ENCODE measurements at regions not wholly inside any gene's neighbourhood (a gene's known extent, or its start where the extent isn't known, plus 50 kb on each side); places are given as distances from the start of the nearest gene placed in this dataset.

DNA sequence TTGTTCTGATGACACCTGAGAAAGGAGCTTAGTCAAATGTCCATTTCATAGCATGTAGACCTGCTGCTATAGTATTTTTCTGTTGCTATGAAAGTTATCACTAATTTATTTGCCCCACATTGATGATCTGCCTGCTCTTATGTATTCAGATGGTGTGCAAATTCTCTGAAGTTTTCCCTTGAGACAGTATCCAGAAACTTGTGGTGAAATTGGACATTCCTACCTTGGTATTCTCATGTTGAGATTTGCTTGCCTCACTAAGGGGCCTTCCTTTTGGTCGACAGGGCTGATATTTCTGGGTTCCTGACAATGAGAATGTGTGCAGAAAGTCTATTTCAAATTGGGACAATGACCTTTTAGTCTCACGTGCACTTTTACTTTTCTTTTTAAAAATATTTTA, 253.2 kb upstream of the FZD8 start:
- intact Hi-C loops (cut with DNase I) = no loop called here
- no peaks in the 10 kb centered on the region for H3K36me3 ChIP-seq
- DNase-seq = no peak
- H3K9me3 ChIP-seq = no peaks in the 10 kb centered on the region
- TF ChIP-seq, protein P1, sequence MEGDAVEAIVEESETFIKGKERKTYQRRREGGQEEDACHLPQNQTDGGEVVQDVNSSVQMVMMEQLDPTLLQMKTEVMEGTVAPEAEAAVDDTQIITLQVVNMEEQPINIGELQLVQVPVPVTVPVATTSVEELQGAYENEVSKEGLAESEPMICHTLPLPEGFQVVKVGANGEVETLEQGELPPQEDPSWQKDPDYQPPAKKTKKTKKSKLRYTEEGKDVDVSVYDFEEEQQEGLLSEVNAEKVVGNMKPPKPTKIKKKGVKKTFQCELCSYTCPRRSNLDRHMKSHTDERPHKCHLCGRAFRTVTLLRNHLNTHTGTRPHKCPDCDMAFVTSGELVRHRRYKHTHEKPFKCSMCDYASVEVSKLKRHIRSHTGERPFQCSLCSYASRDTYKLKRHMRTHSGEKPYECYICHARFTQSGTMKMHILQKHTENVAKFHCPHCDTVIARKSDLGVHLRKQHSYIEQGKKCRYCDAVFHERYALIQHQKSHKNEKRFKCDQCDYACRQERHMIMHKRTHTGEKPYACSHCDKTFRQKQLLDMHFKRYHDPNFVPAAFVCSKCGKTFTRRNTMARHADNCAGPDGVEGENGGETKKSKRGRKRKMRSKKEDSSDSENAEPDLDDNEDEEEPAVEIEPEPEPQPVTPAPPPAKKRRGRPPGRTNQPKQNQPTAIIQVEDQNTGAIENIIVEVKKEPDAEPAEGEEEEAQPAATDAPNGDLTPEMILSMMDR (IDR thresholded peaks at IDR 0.05) = no peak
- no peaks in the 10 kb centered on the region for H3K4me1 ChIP-seq
- no peak overlapping the region for H3K27ac ChIP-seq
- no peaks in the 10 kb centered on the region for H3K27me3 ChIP-seq
- H3K9ac ChIP-seq (ENCODE audit: low read depth in 2 of 2, low read length in 2 of 2) = no peak overlapping the region
- no peak overlapping the region for H3K4me3 ChIP-seq

DNA sequence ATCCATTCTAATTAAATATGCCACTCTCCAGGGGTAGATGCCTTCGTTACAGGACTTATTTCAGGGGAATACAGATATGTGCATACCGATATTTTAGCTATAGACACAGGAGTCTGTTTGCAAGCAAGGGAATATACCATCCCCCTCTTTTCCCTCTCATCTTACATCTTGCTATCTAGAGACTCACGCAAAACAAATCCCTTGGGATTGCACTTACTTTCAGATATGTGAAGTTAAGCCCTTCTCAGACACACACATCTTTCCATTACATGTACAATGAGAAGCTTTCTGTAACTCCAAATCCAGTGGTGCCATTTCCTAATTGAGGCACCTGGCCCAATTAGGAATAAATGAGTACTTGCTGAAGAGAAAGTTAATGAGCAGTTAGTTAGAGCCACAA, 250.4 kb upstream of the FZD8 start:
- Histone ChIP-seq H3K27ac (no peak overlapping the region), H3K4me1 (peaks cover 7% of the 10 kb centered on the region), H3K9me3 (no peaks in the 10 kb centered on the region), H3K27me3 (no peaks in the 10 kb centered on the region), H3K9ac (ENCODE audit: low read depth in 2 of 2, low read length in 2 of 2) (no peak overlapping the region), H3K36me3 (no peaks in the 10 kb centered on the region), H3K4me3 (no peak overlapping the region)
- intact Hi-C loops (cut with DNase I) = no loop called here
- TF ChIP-seq, protein P1 (IDR thresholded peaks at IDR 0.05) = no peak
- no peak for DNase-seq

DNA sequence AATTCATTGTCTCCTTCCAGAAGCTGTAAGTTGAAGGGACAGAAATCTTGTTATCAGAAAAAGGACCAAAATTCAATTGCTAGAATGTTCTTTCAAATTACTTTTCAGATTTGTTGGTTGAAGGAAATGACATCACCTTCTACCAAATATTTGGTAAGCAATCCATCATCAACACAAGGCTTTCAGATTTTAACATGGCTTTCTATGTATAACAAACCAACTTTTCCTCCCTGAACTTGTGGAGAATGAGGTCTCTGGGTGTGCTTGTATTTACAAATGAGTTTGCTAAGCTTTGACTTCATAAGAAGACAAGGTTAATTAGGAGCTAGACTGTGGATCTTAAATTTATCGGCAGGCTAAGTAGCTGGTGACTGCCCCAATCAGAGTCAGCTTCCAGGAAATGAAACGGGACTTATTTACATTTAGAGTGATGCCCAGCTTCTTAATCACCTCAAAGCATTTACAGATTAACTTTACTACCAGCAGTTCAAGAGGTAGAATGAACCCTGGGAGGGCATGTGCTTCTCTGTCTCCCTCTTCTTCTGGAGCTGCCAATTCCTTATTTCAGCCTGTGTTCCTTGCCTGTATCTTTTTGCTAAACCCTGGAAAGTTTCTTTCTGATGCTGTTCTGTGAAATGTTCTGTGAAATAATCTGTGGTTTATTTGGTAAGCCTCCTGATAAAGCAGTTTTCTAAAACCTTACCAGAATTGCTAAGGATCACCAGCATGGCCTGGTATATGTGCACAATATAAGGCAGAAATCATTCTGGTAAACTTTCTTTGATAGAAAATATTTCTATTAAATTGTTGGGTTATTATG, 248.8 kb upstream of the FZD8 start:
- Histone ChIP-seq H3K4me1 (peaks cover 7% of the 10 kb centered on the region), H3K36me3 (no peaks in the 10 kb centered on the region), H3K27me3 (no peaks in the 10 kb centered on the region), H3K4me3 (no peak overlapping the region), H3K27ac (peak overlapping the region; percentile 65), H3K9me3 (no peaks in the 10 kb centered on the region), H3K9ac (ENCODE audit: low read depth in 2 of 2, low read length in 2 of 2) (peak overlapping the region in 1 of 2 donors; percentile 13)
- intact Hi-C loops (cut with DNase I) = no loop called here
- TF ChIP-seq, protein P1 (IDR thresholded peaks at IDR 0.05) = no peak
- no peak for DNase-seq

- no peaks in the 10 kb centered on the region for H3K36me3 ChIP-seq
- no peak overlapping the region for H3K4me3 ChIP-seq
- H3K9me3 ChIP-seq = no peaks in the 10 kb centered on the region
- intact Hi-C loops (cut with DNase I) = loop anchor here (10.0 kb wide), 1 partner anchor 115 kb away; no protein-coding TSS in a partner anchor
- DNase-seq = peak; percentile 47
- TF ChIP-seq, protein P1 (IDR thresholded peaks at IDR 0.05) = no peak
- H3K4me1 ChIP-seq = peaks cover 7% of the 10 kb centered on the region
- peak overlapping the region; percentile 65 for H3K27ac ChIP-seq
- no peaks in the 10 kb centered on the region for H3K27me3 ChIP-seq
- peak overlapping the region in 1 of 2 donors; percentile 3 for H3K9ac ChIP-seq (ENCODE audit: low read depth in 2 of 2, low read length in 2 of 2)
These were observed 248.0 kb upstream of the FZD8 start for GRCh38 chr10:35889971-35890675.

GRCh38 chr10:35889226-35889625, 247.1 kb upstream of the FZD8 start:
- TF ChIP-seq, protein P1 (IDR thresholded peaks at IDR 0.05) = no peak

More at GRCh38 chr10:35889226-35889625, 247.1 kb upstream of the FZD8 start:
- Histone ChIP-seq H3K4me1 (peaks cover 7% of the 10 kb centered on the region), H3K27ac (peak overlapping the region; percentile 65), H3K27me3 (no peaks in the 10 kb centered on the region), H3K36me3 (no peaks in the 10 kb centered on the region), H3K9ac (ENCODE audit: low read depth in 2 of 2, low read length in 2 of 2) (peak overlapping the region in 1 of 2 donors; percentile 51), H3K9me3 (no peaks in the 10 kb centered on the region), H3K4me3 (no peak overlapping the region)
- intact Hi-C loops (cut with DNase I) = loop anchor here (10.0 kb wide), 1 partner anchor 114 kb away; no protein-coding TSS in a partner anchor
- peak; percentile 54 for DNase-seq
